HUES48 (cell line): ENCODE measurements at regions not wholly inside any gene's neighbourhood (a gene's known extent, or its start where the extent isn't known, plus 50 kb on each side); places are given as distances from the start of the nearest gene placed in this dataset.
"Not testable (repeated sequence)": the region's sequence is repeated elsewhere in the genome, so short reads cannot be mapped to it uniquely, and the experiment has no call there.

Experiments used
- H3K27ac ChIP-seq: one replicate; pipeline ENCODE4 v1.7.0; 2013; ENCODE audit warnings: low read depth, low read length, inconsistent platforms
- H3K27me3 ChIP-seq: 2 replicates; pipeline ENCODE4 v1.6.1; 2013; ENCODE audit warnings: mild to moderate bottlenecking, low read length; ENCODE audit not compliant: control insufficient read depth, insufficient read depth
- H3K36me3 ChIP-seq: 2 replicates; pipeline ENCODE4 v1.6.1; 2013; ENCODE audit warnings: low read length; ENCODE audit not compliant: control insufficient read depth, insufficient read depth
- H3K4me1 ChIP-seq: 2 replicates; pipeline ENCODE4 v1.6.1; 2013; ENCODE audit warnings: mild to moderate bottlenecking, low read length; ENCODE audit not compliant: control insufficient read depth, insufficient read depth
- H3K4me3 ChIP-seq: 2 replicates; pipeline ENCODE4 v1.5.1; 2013; ENCODE audit warnings: mild to moderate bottlenecking, low read depth, low read length
- H3K9ac ChIP-seq: 2 replicates; pipeline ENCODE4 v1.6.1; 2013; ENCODE audit warnings: mild to moderate bottlenecking, low read depth, low read length, moderate library complexity
- H3K9me3 ChIP-seq: 2 replicates; pipeline ENCODE4 v1.6.1; 2013; ENCODE audit warnings: low read length; ENCODE audit not compliant: control insufficient read depth, insufficient read depth

DNA sequence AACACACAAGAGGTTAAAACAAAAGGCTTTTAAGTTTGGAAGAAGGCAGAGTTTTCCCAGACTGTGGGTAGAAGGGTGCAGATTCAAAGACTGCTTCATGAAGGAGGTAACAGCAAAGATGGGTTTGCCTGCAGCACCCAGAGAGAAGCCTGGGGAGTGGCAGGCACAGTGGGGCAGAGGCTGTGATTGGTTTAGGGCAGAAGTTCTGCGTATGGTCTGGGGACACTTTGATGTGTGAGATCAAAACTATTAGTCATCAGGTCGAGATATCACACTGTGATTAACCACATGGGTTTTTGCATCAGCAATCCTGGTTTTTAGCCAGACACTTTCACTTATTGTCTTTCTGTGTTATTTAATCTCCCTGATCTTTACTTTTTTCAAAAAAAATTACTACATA, 188.8 kb upstream of the GLRA1 start:
- Histone ChIP-seq H3K4me3 (no peak overlapping the region), H3K27me3 (no peaks in the 10 kb centered on the region), H3K9me3 (no peaks in the 10 kb centered on the region), H3K9ac (no peak overlapping the region), H3K4me1 (no peaks in the 10 kb centered on the region), H3K27ac (no peak overlapping the region), H3K36me3 (no peaks in the 10 kb centered on the region)

DNA sequence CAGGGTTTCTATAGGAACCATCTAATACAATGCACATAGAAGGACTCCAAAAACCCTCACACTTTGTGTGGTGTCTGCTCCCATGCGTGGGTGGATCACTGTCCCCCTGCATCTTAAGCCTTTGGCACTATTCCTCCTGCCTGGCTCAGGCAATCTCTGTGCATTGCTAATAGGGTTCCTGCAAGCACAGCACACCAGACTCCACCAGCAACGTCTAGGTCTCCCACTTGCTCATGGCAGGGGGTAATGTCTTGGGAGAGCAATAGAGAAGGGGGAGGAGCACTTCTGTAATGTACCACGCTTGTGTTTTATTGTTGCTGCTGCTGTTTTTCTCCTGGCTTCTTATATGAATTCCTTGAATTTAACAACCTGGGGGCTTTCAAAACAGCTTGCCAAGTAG, 182.6 kb upstream of the GLRA1 start:
- no peak overlapping the region for H3K4me3 ChIP-seq
- H3K9me3 ChIP-seq = no peaks in the 10 kb centered on the region
- H3K27me3 ChIP-seq = no peaks in the 10 kb centered on the region

DNA sequence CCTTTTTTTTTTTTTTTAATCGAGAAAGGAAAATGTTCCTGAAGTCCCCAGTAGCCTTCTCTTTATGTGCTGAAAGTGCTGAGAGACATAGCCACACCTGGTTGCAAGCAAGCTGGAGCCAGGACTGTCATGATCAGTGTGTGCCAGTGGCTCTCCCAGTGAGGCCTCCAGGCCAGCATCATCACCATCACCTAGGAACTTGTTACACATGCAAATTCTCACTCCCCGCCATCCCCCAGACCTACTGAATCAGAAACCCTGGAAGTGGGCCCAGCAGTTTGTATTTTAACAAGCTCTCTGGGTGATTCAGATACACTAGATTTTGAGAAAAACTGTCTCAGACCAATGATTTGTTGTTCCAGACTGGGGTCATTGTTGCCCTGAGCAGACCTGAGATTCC, 181.9 kb upstream of the GLRA1 start:
- no peaks in the 10 kb centered on the region for H3K9me3 ChIP-seq
- H3K4me1 ChIP-seq = peaks cover 14% of the 10 kb centered on the region
- H3K4me3 ChIP-seq = no peak overlapping the region
- no peak overlapping the region for H3K27ac ChIP-seq
- no peak overlapping the region for H3K9ac ChIP-seq
- H3K36me3 ChIP-seq = no peaks in the 10 kb centered on the region
- no peaks in the 10 kb centered on the region for H3K27me3 ChIP-seq

More for the DNA sequence above, 182.6 kb upstream of the GLRA1 start:
- no peaks in the 10 kb centered on the region for H3K36me3 ChIP-seq
- no peak overlapping the region for H3K27ac ChIP-seq
- H3K4me1 ChIP-seq = peaks cover 14% of the 10 kb centered on the region
- H3K9ac ChIP-seq = no peak overlapping the region

DNA sequence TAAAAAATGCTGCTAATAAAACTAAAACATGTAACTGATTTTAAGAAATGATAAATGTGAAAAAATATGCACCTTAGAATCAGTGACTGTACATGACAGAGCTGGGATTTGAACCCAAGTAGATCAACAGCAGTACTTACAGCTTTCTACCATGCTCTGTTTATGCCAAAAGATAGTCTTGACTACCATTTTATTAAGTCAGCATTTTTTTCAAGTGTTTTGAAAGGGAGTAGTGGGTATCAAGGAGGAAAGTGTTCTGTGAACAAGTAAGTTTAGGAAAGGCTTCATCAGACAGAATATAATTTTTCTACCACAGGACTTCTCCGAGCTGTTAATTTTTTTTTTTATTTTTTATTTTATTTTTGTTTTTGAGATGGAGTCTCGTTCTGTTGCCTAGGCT, 180.4 kb upstream of the GLRA1 start:
- H3K36me3 ChIP-seq = no peaks in the 10 kb centered on the region
- no peak overlapping the region for H3K9ac ChIP-seq
- no peak overlapping the region for H3K4me3 ChIP-seq
- H3K9me3 ChIP-seq = no peaks in the 10 kb centered on the region
- H3K27me3 ChIP-seq = no peaks in the 10 kb centered on the region
- H3K27ac ChIP-seq = no peak overlapping the region
- H3K4me1 ChIP-seq = peaks cover 14% of the 10 kb centered on the region

DNA sequence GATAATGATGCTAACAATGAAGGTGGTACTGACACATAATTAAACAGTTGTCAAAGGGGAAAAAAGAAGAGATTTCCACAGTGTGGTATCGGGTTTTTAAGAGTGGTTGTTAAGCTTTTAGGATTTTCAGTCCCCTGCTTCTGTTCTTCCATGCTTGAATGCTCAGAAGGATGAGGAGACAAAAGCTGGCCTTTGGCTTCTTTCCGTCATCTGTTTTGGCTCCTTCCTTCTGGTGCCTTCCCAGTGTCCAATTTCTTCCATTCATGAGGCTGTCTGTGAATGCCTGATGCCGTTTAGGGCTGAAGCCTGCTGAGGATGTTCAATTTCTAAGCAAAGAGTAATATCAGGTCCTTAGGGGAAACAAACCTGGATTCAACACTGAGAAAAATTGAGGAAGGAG, 179.6 kb upstream of the GLRA1 start:
- peaks cover 14% of the 10 kb centered on the region for H3K4me1 ChIP-seq
- no peak overlapping the region for H3K27ac ChIP-seq
- no peaks in the 10 kb centered on the region for H3K9me3 ChIP-seq
- no peak overlapping the region for H3K4me3 ChIP-seq
- H3K9ac ChIP-seq = no peak overlapping the region
- H3K27me3 ChIP-seq = no peaks in the 10 kb centered on the region
- no peaks in the 10 kb centered on the region for H3K36me3 ChIP-seq

DNA sequence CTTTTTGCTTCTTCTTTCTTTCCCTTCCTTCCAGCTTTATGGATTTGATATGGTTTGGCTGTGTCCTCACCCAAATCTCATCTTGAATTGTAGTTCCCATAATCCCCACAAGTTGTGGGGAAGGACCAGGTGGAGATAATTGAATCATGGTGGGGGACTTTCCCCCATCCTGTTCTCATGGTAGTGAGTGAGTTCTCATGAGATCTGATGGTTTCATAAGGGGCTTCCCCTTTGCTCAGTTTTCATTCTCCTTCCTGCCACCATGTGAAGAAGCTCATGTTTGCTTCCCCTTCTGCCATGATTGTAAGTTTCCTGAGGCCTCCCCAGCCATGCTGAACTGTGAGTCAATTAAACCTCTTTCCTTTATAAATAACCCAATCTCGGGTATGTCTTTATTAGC, 178.3 kb upstream of the GLRA1 start:
- H3K9me3 ChIP-seq, H3K27me3 ChIP-seq, H3K9ac ChIP-seq, H3K36me3 ChIP-seq, H3K4me3 ChIP-seq, H3K27ac ChIP-seq: not testable (repeated sequence)
- H3K4me1 ChIP-seq = peaks cover 14% of the 10 kb centered on the region

DNA sequence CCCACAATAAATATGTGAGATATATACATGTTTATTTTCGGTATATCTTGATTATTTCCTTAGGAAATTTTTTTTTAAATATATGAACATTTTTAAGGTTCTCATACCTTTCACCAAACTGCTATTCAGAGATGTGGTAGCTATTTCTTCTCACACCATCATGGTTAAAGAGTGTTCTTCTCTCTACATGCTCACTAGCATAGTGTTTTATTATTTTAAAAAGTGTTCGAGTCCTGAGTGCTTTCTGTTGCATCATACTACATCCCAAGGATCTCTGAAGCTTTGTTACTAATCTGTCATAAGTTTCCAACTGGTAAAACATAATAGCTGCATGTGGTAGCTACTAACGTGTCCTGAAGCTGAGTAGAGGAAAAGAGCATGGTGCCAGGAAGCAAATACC, 177.4 kb upstream of the GLRA1 start:
- Histone ChIP-seq H3K27me3 (no peaks in the 10 kb centered on the region), H3K9ac (no peak overlapping the region), H3K9me3 (no peaks in the 10 kb centered on the region), H3K4me3 (no peak overlapping the region), H3K4me1 (peaks cover 15% of the 10 kb centered on the region), H3K27ac (no peak overlapping the region), H3K36me3 (no peaks in the 10 kb centered on the region)

DNA sequence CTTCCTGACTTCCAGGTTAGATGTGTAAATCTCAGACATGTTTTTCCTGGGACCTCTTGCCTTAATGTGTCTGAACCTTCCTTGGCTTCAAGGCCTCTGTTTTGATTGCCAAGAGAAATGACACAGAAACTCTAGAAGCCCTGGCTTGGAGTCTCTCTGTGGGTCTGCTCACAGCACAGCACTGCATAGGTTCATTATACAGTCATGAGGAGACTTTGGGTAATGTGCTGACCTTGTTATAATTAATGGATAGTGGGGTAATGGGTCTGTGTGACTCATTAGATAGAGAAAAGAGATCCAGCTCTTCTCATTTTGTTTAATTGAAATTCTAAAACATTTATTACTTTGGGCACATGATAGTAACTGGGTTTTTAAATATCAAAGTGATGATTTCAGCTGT, 175.8 kb upstream of the GLRA1 start:
- no peak overlapping the region for H3K9ac ChIP-seq
- no peaks in the 10 kb centered on the region for H3K27me3 ChIP-seq
- H3K9me3 ChIP-seq = no peaks in the 10 kb centered on the region

DNA sequence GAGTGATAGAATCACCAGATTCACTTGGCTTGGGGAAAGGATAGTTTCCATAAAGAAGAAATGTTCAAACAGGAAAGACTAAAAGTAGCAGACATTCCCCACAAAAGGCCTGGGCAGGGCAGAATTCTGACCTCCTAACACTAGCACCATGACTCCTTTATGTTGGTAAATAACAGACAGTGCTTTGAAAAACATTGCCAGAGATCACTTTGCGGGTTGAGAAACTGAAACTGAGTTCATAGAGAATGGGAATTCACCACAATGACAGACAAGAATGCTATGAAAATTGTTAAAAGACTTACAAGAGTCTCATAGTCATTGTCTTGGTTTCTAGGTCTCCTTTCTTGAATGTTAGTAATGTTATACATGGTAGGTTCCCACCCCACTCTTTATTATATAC, 172.5 kb upstream of the GLRA1 start:
- Histone ChIP-seq H3K27ac (peak overlapping the region; percentile 52), H3K27me3 (no peaks in the 10 kb centered on the region), H3K36me3 (no peaks in the 10 kb centered on the region), H3K9me3 (no peaks in the 10 kb centered on the region), H3K4me3 (no peak overlapping the region), H3K4me1 (peaks cover 13% of the 10 kb centered on the region), H3K9ac (no peak overlapping the region)

More for the DNA sequence above, 175.8 kb upstream of the GLRA1 start:
- H3K27ac ChIP-seq = no peak overlapping the region
- H3K4me1 ChIP-seq = peaks cover 13% of the 10 kb centered on the region
- no peaks in the 10 kb centered on the region for H3K36me3 ChIP-seq
- no peak overlapping the region for H3K4me3 ChIP-seq

DNA sequence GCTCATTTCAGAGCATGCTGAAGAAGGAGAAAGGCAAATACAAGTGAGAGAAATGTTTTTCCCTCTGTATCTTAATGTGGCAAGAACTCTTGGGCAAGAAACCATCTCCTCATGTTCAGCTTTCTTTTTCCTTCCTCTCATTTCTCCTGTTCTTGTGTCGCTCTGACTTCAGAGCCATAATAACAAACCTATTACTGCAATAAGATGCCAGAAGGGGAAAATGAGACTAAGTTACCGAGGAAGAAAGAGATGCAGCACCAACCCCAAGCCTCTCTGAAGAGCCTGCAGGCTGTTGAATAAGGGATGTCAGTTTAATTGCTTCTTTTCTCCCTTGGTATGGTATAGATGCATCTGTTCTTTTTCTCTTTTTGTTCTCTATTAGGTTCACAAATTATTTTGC, 170.1 kb upstream of the GLRA1 start:
- no peaks in the 10 kb centered on the region for H3K9me3 ChIP-seq
- no peak overlapping the region for H3K9ac ChIP-seq
- no peaks in the 10 kb centered on the region for H3K27me3 ChIP-seq
- H3K36me3 ChIP-seq = no peaks in the 10 kb centered on the region
- peaks cover 13% of the 10 kb centered on the region for H3K4me1 ChIP-seq
- H3K27ac ChIP-seq = no peak overlapping the region
- no peak overlapping the region for H3K4me3 ChIP-seq

DNA sequence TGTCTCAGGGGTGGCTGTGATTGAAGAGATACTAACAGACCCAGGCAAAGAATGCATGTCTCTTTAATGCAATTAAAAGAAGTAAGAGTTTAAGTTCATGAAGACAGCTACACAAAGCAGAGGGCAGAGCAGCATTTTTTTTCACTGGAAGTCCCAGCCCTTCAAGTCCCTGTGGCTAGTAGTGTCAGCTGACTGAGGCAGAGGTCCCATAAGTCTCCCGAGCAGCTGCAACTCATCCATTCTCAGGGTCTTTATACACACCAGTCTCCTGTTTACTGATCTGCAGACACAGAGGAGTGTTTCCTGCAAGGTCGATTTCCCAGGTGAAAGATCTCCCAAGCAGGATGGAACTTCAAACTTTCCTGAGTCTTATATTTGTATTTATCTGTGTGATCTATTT, 169.4 kb upstream of the GLRA1 start:
- Histone ChIP-seq H3K27me3 (no peaks in the 10 kb centered on the region), H3K9me3 (no peaks in the 10 kb centered on the region), H3K36me3 (no peaks in the 10 kb centered on the region), H3K4me1 (peaks cover 13% of the 10 kb centered on the region), H3K27ac (no peak overlapping the region), H3K9ac (no peak overlapping the region), H3K4me3 (no peak overlapping the region)

DNA sequence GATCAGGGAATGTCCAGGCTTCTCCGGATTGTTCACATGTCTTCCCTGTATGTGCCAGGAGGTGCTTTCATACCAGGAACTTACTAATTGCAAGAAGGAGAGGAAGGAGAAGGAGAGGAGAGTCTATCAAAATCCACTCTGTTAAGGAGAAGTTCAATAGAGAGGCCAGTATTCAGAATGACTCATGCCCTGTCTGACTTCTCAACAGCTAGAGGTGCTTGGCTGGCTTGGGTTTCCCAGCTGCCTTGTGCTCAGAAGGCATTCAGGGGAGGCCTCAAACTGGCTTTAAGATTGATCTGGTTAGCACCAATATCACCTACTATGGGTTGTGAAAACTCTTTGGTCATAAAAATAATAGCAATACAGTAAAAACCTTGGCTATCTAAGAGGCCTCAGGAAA, 167.9 kb upstream of the GLRA1 start:
- H3K27ac ChIP-seq = no peak overlapping the region
- H3K9ac ChIP-seq = no peak overlapping the region
- no peaks in the 10 kb centered on the region for H3K9me3 ChIP-seq
- peaks cover 12% of the 10 kb centered on the region for H3K4me1 ChIP-seq
- no peak overlapping the region for H3K4me3 ChIP-seq
- H3K36me3 ChIP-seq = no peaks in the 10 kb centered on the region
- no peaks in the 10 kb centered on the region for H3K27me3 ChIP-seq
